H9 (cell line): ENCODE measurements at regions not wholly inside any gene's neighbourhood (a gene's known extent, or its start where the extent isn't known, plus 50 kb on each side); places are given as distances from the start of the nearest gene placed in this dataset.

Experiments
- DNase-seq: peaks from one replicate; pipeline ENCODE4 v3.0.0-alpha.2; 2017
- H2AFZ ChIP-seq: one replicate; pipeline ENCODE4 v1.6.1; 2013; ENCODE audit warnings: mild to moderate bottlenecking, low read length, control low read depth, moderate library complexity
- H2AK5ac ChIP-seq: 2 replicates; pipeline ENCODE4 v1.6.1; 2013; ENCODE audit warnings: low read length, control low read depth, mixed read lengths; ENCODE audit not compliant: insufficient read length
- H2BK120ac ChIP-seq: one replicate; pipeline ENCODE4 v1.6.1; 2013; ENCODE audit warnings: low read depth, mild to moderate bottlenecking, low read length, control low read depth, inconsistent platforms; ENCODE audit not compliant: poor library complexity, severe bottlenecking
- H2BK12ac ChIP-seq: 2 replicates; pipeline ENCODE4 v1.6.1; 2013; ENCODE audit warnings: low read length, control low read depth, mixed read lengths, low read depth; ENCODE audit not compliant: insufficient read length
- H2BK15ac ChIP-seq: 2 replicates; pipeline ENCODE4 v1.6.1; 2013; ENCODE audit warnings: low read depth, low read length, control low read depth
- H2BK20ac ChIP-seq: one replicate; pipeline ENCODE4 v1.6.1; 2013; ENCODE audit warnings: low read depth, mild to moderate bottlenecking, low read length, control low read depth, inconsistent platforms; ENCODE audit not compliant: poor library complexity, severe bottlenecking
- H2BK5ac ChIP-seq: 2 replicates; pipeline ENCODE4 v1.6.1; 2013; ENCODE audit warnings: low read length, control low read depth, mixed read lengths; ENCODE audit not compliant: insufficient read length
- H3K14ac ChIP-seq: 2 replicates; pipeline ENCODE4 v1.6.1; 2013; ENCODE audit warnings: low read length, control low read depth; ENCODE audit not compliant: insufficient read depth
- H3K18ac ChIP-seq: 2 replicates; pipeline ENCODE4 v1.6.1; 2013; ENCODE audit warnings: low read depth, mild to moderate bottlenecking, mixed read lengths, low read length, control low read depth; ENCODE audit not compliant: insufficient read length
- H3K23ac ChIP-seq: 2 replicates; pipeline ENCODE4 v1.6.1; 2013; ENCODE audit warnings: low read length, control low read depth, mixed read lengths, low read depth; ENCODE audit not compliant: insufficient read length
- H3K23me2 ChIP-seq: 2 replicates; pipeline ENCODE4 v1.6.1; 2013; ENCODE audit warnings: low read depth, mild to moderate bottlenecking, mixed read lengths, low read length, control low read depth; ENCODE audit not compliant: insufficient read length, poor library complexity, severe bottlenecking
- H3K27ac ChIP-seq: 2 replicates; pipeline ENCODE4 v1.5.1; 2013; ENCODE audit warnings: low read length, control low read depth, mixed read lengths, low read depth; ENCODE audit not compliant: insufficient read length
- H3K27me3 ChIP-seq: 2 replicates; pipeline ENCODE4 v1.6.1; 2013; ENCODE audit warnings: low read length, control low read depth, inconsistent platforms; ENCODE audit not compliant: insufficient read depth
- H3K4ac ChIP-seq: 2 replicates; pipeline ENCODE4 v1.6.1; 2013; ENCODE audit warnings: low read depth, mild to moderate bottlenecking, control low read depth, inconsistent platforms, low read length, moderate library complexity
- H3K4me1 ChIP-seq: 2 replicates; pipeline ENCODE4 v1.6.1; 2013; ENCODE audit warnings: low read length, control low read depth, inconsistent platforms; ENCODE audit not compliant: insufficient read depth
- H3K4me2 ChIP-seq: 2 replicates; pipeline ENCODE4 v1.6.1; 2013; ENCODE audit warnings: low read length, control low read depth, mixed read lengths; ENCODE audit not compliant: insufficient read length, insufficient read depth
- H3K56ac ChIP-seq: 2 replicates; pipeline ENCODE4 v1.6.1; 2013; ENCODE audit warnings: low read depth, mild to moderate bottlenecking, mixed read lengths, low read length, control low read depth; ENCODE audit not compliant: insufficient read length
- H3K79me1 ChIP-seq: 2 replicates; pipeline ENCODE4 v1.6.1; 2013; ENCODE audit warnings: low read depth, mild to moderate bottlenecking, moderate library complexity, low read length, control low read depth, inconsistent platforms; ENCODE audit not compliant: insufficient read depth, poor library complexity, severe bottlenecking
- H3K79me2 ChIP-seq: 2 replicates; pipeline ENCODE4 v1.6.1; 2013; ENCODE audit warnings: low read length, control low read depth, inconsistent platforms; ENCODE audit not compliant: insufficient read depth
- H3K9ac ChIP-seq: 2 replicates; pipeline ENCODE4 v1.6.1; 2013; ENCODE audit warnings: low read length, control low read depth, mixed read lengths; ENCODE audit not compliant: insufficient read length; ENCODE audit errors: extremely low read depth
- H3K9me3 ChIP-seq: one replicate; pipeline ENCODE4 v1.6.1; 2013; ENCODE audit warnings: low read depth, low read length, inconsistent platforms; ENCODE audit not compliant: control insufficient read depth
- H3T11ph ChIP-seq: one replicate; pipeline ENCODE4 v1.6.1; 2013; ENCODE audit warnings: mild to moderate bottlenecking, low read length, control low read depth, inconsistent platforms
- H4K20me1 ChIP-seq: one replicate; pipeline ENCODE4 v1.6.1; 2013; ENCODE audit not compliant: control insufficient read depth, insufficient read length, insufficient read depth
- H4K5ac ChIP-seq: 2 replicates; pipeline ENCODE4 v1.6.1; 2013; ENCODE audit warnings: low read depth, mild to moderate bottlenecking, mixed read lengths, low read length, control low read depth; ENCODE audit not compliant: insufficient read length
- H4K8ac ChIP-seq: replicated peaks from 2 replicates; pipeline ENCODE4 v1.6.1; 2013; ENCODE audit warnings: low read length, control low read depth, mixed read lengths, low read depth; ENCODE audit not compliant: insufficient read length
- H4K91ac ChIP-seq: 2 replicates; pipeline ENCODE4 v1.6.1; 2013; ENCODE audit warnings: low read depth, mild to moderate bottlenecking, moderate library complexity, mixed read lengths, low read length, control low read depth; ENCODE audit not compliant: insufficient read length
- H3K27ac Mint-ChIP-seq, 3 experiments: 2 replicates in 2 of 3; 3 replicates in 1 of 3; pipeline ENCODE4 v1.8.0; 2020 to 2021; ENCODE audit warnings: mixed read lengths in 3 of 3, mild to moderate bottlenecking in 1 of 3, moderate library complexity in 1 of 3
- H3K27me3 Mint-ChIP-seq: 2 replicates; pipeline ENCODE4 v1.8.0; 2021; ENCODE audit warnings: low read depth, mild to moderate bottlenecking, moderate library complexity, mixed read lengths
- H3K36me3 Mint-ChIP-seq, 3 experiments: 2 replicates in 2 of 3; 3 replicates in 1 of 3; pipeline ENCODE4 v1.8.0; 2020 to 2021; ENCODE audit warnings: low read depth in 3 of 3, mixed read lengths in 3 of 3; ENCODE audit not compliant: insufficient read depth in 1 of 3
- H3K4me1 Mint-ChIP-seq, 2 experiments: 2 replicates each; pipeline ENCODE4 v1.8.0; 2020; ENCODE audit warnings: mixed read lengths in 2 of 2
- H3K4me3 Mint-ChIP-seq, 2 experiments: 2 replicates in 1 of 2; 3 replicates in 1 of 2; pipeline ENCODE4 v1.8.0; 2020 to 2021; ENCODE audit warnings: mild to moderate bottlenecking in 2 of 2, mixed read lengths in 2 of 2, moderate library complexity in 1 of 2
- H3K9me3 Mint-ChIP-seq, 2 experiments: 2 replicates in 1 of 2; 3 replicates in 1 of 2; pipeline ENCODE4 v1.8.0; 2020; ENCODE audit warnings: mild to moderate bottlenecking in 2 of 2, mixed read lengths in 2 of 2, moderate library complexity in 1 of 2
- CTCF ChIP-seq: fragments of 200-600 bp; sonication (generic); conservative IDR thresholded peaks from 3 replicates; pipeline ENCODE4 v1.8.0; 2021; ENCODE audit warnings: antibody characterized with exemption, mild to moderate bottlenecking
- WGBS: extraction: QIAGEN DNeasy Blood & Tissue Kit; methylation state at CpG from one replicate; pipeline ENCODE4 v1.1.7; 2013; ENCODE audit warnings: missing lambda C conversion rate, low lambda C conversion rate, mixed read lengths; ENCODE audit not compliant: insufficient read length; ENCODE audit errors: extremely low coverage; 5-methylcytosine and 5-hydroxymethylcytosine counted together

- no CpG with 5 or more reads among the region's 3 CpGs for WGBS
These were observed 311.7 kb upstream of the TPM1 start for GRCh38 chr15:62730825-62731224.

More at GRCh38 chr15:62730825-62731224, 311.7 kb upstream of the TPM1 start:
- no peak overlapping the region for H3K27ac ChIP-seq
- H2AFZ ChIP-seq: no peak overlapping the region
- no peak overlapping the region for H3K56ac ChIP-seq
- no peak overlapping the region for H3K4me3 Mint-ChIP-seq
- H3K79me2 ChIP-seq: no peaks in the 10 kb centered on the region
- no peak for TF ChIP-seq CTCF
- no peak for DNase-seq
- no peak overlapping the region for H4K91ac ChIP-seq
- no peaks in the 10 kb centered on the region for H3K9me3 ChIP-seq
- H2AK5ac ChIP-seq: no peak overlapping the region
- H3T11ph ChIP-seq: no peak overlapping the region
- H3K27me3 ChIP-seq: no peaks in the 10 kb centered on the region
- H4K8ac ChIP-seq: no peak overlapping the region
- no peaks in the 10 kb centered on the region for H3K23me2 ChIP-seq
- H2BK20ac ChIP-seq: no peak overlapping the region
- H3K4ac ChIP-seq: no peak overlapping the region
- H2BK15ac ChIP-seq: no peak overlapping the region
- no peaks in the 10 kb centered on the region for H3K27me3 Mint-ChIP-seq
- 0 out of 2 replicates have a peak, but pooled peaks cover 3% of the 10 kb centered on the region for H3K4me1 ChIP-seq
- H3K4me1 Mint-ChIP-seq: peaks cover 13% of the 10 kb centered on the region in 2 experiments
- no peak overlapping the region for H3K14ac ChIP-seq
- H2BK120ac ChIP-seq: no peak overlapping the region
- peaks cover 9 to 20% (median 13%) of the 10 kb centered on the region in 3 experiments for H3K36me3 Mint-ChIP-seq
- no peak overlapping the region for H3K9ac ChIP-seq
- H3K18ac ChIP-seq: no peak overlapping the region
- no peaks in the 10 kb centered on the region for H3K79me1 ChIP-seq
- no peak overlapping the region for H3K23ac ChIP-seq
- H4K20me1 ChIP-seq: no peaks in the 10 kb centered on the region
- H3K27ac Mint-ChIP-seq: no peak overlapping the region
- no peak overlapping the region for H3K4me2 ChIP-seq
- no peak overlapping the region for H2BK5ac ChIP-seq
- H4K5ac ChIP-seq: no peak overlapping the region
- peaks cover 8 to 14% of the 10 kb centered on the region in 2 experiments for H3K9me3 Mint-ChIP-seq
- no peak overlapping the region for H2BK12ac ChIP-seq
